Keratinocyte (primary cell): ENCODE measurements at regions not wholly inside any gene's neighbourhood (a gene's known extent, or its start where the extent isn't known, plus 50 kb on each side); places are given as distances from the start of the nearest gene placed in this dataset.

Experiments used
- EZH2 ChIP-seq: IDR thresholded peaks from one replicate; pipeline ENCODE4 v1.6.1; 2012; ENCODE audit warnings: inconsistent platforms, mild to moderate bottlenecking, low read length, moderate library complexity
- TF ChIP-seq, protein P1 (sequence below), 3 experiments: IDR thresholded peaks in 1 of 3; conservative IDR thresholded peaks in 1 of 3; optimal IDR thresholded peaks in 1 of 3; 2 replicates in 2 of 3; 3 replicates in 1 of 3; pipeline versions ENCODE3 to v1.5.1; 2011; ENCODE audit warnings: low read length in 3 of 3, mild to moderate bottlenecking in 3 of 3, moderate library complexity in 2 of 3, control low read depth in 1 of 3, inconsistent platforms in 1 of 3; ENCODE audit not compliant: insufficient read depth in 2 of 3; ENCODE audit errors: extremely low read depth in 1 of 3

DNA sequence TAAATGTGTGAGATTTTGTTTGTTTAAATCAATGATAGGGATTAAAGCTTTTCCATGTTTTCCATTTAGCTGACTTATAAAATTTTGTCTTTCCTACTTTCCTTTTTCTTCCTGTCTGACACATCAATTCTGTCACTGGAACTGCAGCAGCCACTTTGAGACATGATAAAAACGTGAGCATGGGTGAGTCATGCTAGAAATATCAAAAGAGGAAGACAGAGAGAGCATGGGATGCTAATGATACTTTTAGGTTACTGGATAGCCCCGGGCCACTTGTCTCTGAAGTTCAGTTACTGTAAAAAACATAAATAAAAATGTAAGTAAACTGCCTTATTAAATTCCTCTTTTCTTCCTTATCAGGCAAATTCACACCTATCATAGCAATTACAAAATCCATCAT, 1332.0 kb upstream of the PCDH20 start:
- TF ChIP-seq, protein P1, sequence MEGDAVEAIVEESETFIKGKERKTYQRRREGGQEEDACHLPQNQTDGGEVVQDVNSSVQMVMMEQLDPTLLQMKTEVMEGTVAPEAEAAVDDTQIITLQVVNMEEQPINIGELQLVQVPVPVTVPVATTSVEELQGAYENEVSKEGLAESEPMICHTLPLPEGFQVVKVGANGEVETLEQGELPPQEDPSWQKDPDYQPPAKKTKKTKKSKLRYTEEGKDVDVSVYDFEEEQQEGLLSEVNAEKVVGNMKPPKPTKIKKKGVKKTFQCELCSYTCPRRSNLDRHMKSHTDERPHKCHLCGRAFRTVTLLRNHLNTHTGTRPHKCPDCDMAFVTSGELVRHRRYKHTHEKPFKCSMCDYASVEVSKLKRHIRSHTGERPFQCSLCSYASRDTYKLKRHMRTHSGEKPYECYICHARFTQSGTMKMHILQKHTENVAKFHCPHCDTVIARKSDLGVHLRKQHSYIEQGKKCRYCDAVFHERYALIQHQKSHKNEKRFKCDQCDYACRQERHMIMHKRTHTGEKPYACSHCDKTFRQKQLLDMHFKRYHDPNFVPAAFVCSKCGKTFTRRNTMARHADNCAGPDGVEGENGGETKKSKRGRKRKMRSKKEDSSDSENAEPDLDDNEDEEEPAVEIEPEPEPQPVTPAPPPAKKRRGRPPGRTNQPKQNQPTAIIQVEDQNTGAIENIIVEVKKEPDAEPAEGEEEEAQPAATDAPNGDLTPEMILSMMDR (optimal IDR thresholded peaks at IDR 0.05 in 1 of 3, IDR thresholded peaks at IDR 0.05 in 1 of 3, conservative IDR thresholded peaks at IDR 0.05 in 1 of 3; ENCODE audit: extremely low read depth in 1 of 3, insufficient read depth in 2 of 3, low read length in 3 of 3): no peak
- no peak for TF ChIP-seq EZH2
